ENCODE measurements at regions not wholly inside any gene's neighbourhood (a gene's known extent, or its start where the extent isn't known, plus 50 kb on each side); places are given as distances from the start of the nearest gene placed in this dataset.

DNA sequence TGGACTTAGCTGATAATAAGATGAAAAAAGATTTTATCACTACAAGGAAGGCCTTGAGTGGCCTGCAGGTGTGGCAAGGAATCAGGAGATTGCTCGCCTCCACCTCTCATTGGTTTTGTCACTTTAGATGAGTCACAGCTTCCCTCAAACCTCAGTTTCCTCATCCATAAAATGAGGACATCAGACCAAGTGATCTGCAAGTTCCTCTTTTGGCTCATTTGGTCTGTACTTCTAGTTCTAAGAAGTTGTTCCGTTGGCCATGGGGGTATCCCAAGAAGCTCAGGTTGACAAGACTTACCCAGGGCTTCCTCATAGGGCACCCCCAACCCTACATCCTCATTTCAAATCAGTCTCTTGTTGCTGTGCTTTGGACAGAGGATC lies 254.1 kb downstream of the UACA start:
- Histone ChIP-seq H3K4me1 (no peaks in the 10 kb centered on the region), H3K9me3 (ENCODE audit: control insufficient read depth, low read length) (no peaks in the 10 kb centered on the region), H3K27ac (no peak overlapping the region), H3K9ac (no peak overlapping the region), H3K4me3 (ENCODE audit: low read depth, low read length) (no peak overlapping the region), H3K79me2 (no peaks in the 10 kb centered on the region), H2AFZ (no peak overlapping the region), H3K4me2 (ENCODE audit: low read length) (no peak overlapping the region), H3K27me3 (ENCODE audit: control insufficient read depth, insufficient read depth, low read length) (no peaks in the 10 kb centered on the region), H3K36me3 (ENCODE audit: control insufficient read depth, insufficient read depth, low read length) (no peaks in the 10 kb centered on the region)
- TF ChIP-seq, protein P1, sequence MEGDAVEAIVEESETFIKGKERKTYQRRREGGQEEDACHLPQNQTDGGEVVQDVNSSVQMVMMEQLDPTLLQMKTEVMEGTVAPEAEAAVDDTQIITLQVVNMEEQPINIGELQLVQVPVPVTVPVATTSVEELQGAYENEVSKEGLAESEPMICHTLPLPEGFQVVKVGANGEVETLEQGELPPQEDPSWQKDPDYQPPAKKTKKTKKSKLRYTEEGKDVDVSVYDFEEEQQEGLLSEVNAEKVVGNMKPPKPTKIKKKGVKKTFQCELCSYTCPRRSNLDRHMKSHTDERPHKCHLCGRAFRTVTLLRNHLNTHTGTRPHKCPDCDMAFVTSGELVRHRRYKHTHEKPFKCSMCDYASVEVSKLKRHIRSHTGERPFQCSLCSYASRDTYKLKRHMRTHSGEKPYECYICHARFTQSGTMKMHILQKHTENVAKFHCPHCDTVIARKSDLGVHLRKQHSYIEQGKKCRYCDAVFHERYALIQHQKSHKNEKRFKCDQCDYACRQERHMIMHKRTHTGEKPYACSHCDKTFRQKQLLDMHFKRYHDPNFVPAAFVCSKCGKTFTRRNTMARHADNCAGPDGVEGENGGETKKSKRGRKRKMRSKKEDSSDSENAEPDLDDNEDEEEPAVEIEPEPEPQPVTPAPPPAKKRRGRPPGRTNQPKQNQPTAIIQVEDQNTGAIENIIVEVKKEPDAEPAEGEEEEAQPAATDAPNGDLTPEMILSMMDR (IDR thresholded peaks at IDR 0.05), result no peak

DNA sequence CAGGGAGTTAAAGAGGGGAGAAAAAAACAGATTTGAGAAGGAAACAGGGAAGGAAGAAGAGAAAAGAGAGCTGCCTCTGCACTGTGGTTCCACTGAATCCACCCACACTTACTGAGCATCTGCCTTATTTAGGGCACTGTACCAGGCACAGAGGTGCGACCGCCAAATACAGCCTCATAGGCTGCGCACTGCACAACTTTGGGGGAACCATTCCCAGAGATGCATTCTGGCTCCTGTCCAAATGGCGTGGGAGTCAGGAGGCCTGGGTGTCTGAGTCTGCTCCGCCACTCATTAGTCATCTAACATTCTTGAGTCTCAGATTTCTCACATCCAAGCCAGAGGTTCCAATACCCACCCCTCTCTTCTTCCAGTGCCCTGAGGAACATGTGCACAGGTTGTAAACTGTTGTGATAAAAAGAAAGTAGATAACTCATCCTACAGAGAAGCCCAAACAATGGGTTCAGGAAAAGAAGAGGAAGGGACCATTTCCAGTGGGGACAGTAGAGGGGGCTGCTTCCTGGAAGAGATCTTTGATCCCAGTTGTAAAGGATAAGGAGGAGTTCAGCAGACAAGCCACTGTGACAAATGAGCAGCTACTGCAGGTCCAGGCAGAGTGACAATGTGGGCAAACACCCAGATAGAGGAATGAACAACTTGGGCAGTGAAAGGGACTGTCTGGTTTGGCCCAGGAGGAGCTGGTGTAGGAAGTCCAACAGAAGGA lies 254.6 kb downstream of the UACA start:
- no peaks in the 10 kb centered on the region for H3K36me3 ChIP-seq (ENCODE audit: control insufficient read depth, insufficient read depth, low read length)
- no peaks in the 10 kb centered on the region for H3K79me2 ChIP-seq
- TF ChIP-seq, protein P1 (IDR thresholded peaks at IDR 0.05), result no peak
- H3K9ac ChIP-seq, result no peak overlapping the region
- H3K4me1 ChIP-seq, result no peaks in the 10 kb centered on the region
- no peak overlapping the region for H3K27ac ChIP-seq
- no peaks in the 10 kb centered on the region for H3K9me3 ChIP-seq (ENCODE audit: control insufficient read depth, low read length)
- H3K4me2 ChIP-seq (ENCODE audit: low read length), result no peak overlapping the region
- no peaks in the 10 kb centered on the region for H3K27me3 ChIP-seq (ENCODE audit: control insufficient read depth, insufficient read depth, low read length)
- H2AFZ ChIP-seq, result no peak overlapping the region
- H3K4me3 ChIP-seq (ENCODE audit: low read depth, low read length), result no peak overlapping the region

DNA sequence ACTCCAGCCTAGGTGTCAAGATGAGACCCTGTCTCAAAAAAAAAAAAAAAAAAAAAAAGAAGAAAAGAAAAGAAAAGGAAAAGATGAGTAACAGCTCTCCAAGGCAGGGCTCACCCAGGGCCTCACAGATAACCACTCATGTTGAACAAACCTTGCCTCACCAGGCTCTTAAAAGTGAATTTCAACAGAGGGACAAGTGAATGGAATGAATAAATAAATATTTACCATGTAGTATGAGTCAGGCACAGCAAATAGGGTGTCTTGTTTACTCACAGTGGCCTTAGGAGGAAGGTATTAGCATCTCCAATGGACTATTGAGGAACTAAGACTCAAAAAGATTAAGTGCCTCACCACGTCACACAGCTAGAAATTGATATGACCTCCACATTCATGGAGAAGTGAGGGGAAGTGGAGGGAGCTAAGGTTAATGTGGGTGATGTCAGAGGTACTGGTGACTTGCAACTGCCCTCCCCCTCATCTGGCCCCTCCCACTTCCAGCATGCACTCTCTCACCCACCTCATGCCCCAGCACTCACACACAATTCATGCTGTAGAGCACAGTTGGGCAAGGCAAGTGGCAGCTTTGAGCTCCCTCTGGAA lies 255.5 kb downstream of the UACA start:
- Histone ChIP-seq H3K9ac (no peak overlapping the region), H3K9me3 (ENCODE audit: control insufficient read depth, low read length) (no peaks in the 10 kb centered on the region)
- TF ChIP-seq, protein P1 (IDR thresholded peaks at IDR 0.05), result no peak

DNA sequence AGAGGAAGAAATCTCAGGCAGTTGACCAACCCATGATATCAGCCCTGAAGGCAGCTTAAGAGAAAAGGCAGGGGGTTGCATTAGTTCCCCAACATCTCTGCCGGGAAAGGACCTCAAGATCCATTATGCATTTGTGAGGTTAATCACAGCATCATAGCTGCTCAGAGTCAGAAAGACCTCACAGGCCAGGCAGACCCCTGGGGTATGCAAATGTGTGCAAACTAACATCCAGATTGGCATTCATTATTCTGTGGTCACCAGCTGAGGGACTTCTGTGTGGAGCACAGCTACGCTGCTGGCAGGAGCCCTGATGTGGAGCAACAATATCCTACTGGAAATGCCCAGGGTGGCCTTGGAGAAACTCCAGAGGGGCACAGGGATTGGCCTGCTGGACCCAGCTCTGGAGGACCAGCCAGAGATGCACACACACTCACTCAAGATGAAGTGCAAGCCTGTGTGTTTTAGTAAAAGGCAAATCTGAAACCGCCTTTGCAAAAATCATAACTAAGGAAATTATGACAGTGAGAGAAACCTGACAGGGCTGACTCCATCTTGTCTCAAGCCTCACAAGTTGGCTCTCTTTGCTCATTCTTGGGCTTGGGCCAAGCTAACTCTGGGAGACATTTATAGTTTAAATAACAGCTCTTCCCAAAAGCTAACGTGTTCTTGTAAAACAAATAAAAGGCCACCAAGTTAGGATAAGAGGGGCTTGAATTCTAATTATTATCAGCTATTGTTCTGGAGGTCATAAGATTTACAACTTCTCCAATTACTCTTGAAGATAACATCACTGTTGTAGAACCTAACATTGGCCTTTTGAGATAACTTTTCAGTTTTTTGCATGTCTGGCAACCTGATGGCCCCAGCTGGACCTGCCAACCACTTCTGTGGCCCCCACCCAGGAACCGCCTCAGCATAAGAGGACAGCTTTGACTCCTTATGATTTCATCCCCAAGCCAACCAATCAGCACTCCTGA lies 257.1 kb downstream of the UACA start:
- Histone ChIP-seq H3K4me2 (ENCODE audit: low read length) (no peak overlapping the region), H3K9ac (no peak overlapping the region), H3K27ac (no peak overlapping the region), H2AFZ (no peak overlapping the region), H3K4me1 (no peaks in the 10 kb centered on the region), H3K4me3 (ENCODE audit: low read depth, low read length) (no peak overlapping the region), H3K27me3 (ENCODE audit: control insufficient read depth, insufficient read depth, low read length) (no peaks in the 10 kb centered on the region), H3K79me2 (no peaks in the 10 kb centered on the region), H3K36me3 (ENCODE audit: control insufficient read depth, insufficient read depth, low read length) (no peaks in the 10 kb centered on the region), H3K9me3 (ENCODE audit: control insufficient read depth, low read length) (no peaks in the 10 kb centered on the region)
- TF ChIP-seq, protein P1 (IDR thresholded peaks at IDR 0.05), result no peak

More for the DNA sequence above, 255.5 kb downstream of the UACA start:
- Histone ChIP-seq H3K4me2 (ENCODE audit: low read length) (no peak overlapping the region), H3K4me1 (no peaks in the 10 kb centered on the region), H2AFZ (no peak overlapping the region), H3K27ac (no peak overlapping the region), H3K36me3 (ENCODE audit: control insufficient read depth, insufficient read depth, low read length) (no peaks in the 10 kb centered on the region), H3K79me2 (no peaks in the 10 kb centered on the region), H3K4me3 (ENCODE audit: low read depth, low read length) (no peak overlapping the region), H3K27me3 (ENCODE audit: control insufficient read depth, insufficient read depth, low read length) (no peaks in the 10 kb centered on the region)

All from parathyroid adenoma (tissue), 2 donors.